Panc1 (cell line): ENCODE measurements at regions not wholly inside any gene's neighbourhood (a gene's known extent, or its start where the extent isn't known, plus 50 kb on each side); places are given as distances from the start of the nearest gene placed in this dataset.

Experiments
- POLR2AphosphoS5 ChIP-seq: IDR thresholded peaks from 2 replicates; pipeline ENCODE4 v1.6.1; 2012; ENCODE audit warnings: mild to moderate bottlenecking, low read depth, low read length, moderate library complexity
- SIN3A ChIP-seq: IDR thresholded peaks from 2 replicates; pipeline ENCODE4 v1.6.1; 2012; ENCODE audit warnings: low read depth, mild to moderate bottlenecking, low read length, moderate library complexity, borderline replicate concordance; ENCODE audit not compliant: insufficient read depth
- TCF7L2 ChIP-seq: IDR thresholded peaks from 2 replicates; pipeline ENCODE4 v1.6.1; 2011; ENCODE audit warnings: mild to moderate bottlenecking, low read depth, low read length, inconsistent platforms
- TF ChIP-seq, protein P1 (sequence below): fragments of 450-650 bp; IDR thresholded peaks from 2 replicates; pipeline ENCODE4 v1.5.1; 2017; ENCODE audit warnings: mild to moderate bottlenecking

DNA sequence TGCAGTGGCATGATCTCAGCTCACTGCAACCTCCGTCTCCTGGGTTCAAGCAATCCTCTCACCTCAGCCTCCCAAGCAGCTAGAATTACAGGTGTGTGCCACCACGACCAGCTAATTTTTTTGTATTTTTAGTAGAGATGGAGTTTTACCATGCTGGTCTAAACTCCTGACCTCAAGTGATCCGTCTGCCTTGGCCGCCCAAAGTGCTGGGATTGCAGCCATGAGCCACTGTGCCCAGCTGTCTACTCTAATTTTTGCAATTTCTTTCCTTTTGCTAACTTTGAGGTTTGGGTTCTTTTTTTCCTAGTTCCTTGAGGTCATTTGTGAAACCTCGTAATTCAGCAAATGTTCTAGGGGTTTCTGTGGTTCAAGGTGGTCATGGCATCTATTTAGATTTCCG lies 63.7 kb upstream of the PRLR start:
- TF ChIP-seq SIN3A: no peak
- TF ChIP-seq, protein P1, sequence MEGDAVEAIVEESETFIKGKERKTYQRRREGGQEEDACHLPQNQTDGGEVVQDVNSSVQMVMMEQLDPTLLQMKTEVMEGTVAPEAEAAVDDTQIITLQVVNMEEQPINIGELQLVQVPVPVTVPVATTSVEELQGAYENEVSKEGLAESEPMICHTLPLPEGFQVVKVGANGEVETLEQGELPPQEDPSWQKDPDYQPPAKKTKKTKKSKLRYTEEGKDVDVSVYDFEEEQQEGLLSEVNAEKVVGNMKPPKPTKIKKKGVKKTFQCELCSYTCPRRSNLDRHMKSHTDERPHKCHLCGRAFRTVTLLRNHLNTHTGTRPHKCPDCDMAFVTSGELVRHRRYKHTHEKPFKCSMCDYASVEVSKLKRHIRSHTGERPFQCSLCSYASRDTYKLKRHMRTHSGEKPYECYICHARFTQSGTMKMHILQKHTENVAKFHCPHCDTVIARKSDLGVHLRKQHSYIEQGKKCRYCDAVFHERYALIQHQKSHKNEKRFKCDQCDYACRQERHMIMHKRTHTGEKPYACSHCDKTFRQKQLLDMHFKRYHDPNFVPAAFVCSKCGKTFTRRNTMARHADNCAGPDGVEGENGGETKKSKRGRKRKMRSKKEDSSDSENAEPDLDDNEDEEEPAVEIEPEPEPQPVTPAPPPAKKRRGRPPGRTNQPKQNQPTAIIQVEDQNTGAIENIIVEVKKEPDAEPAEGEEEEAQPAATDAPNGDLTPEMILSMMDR: no peak
- TF ChIP-seq TCF7L2: no peak
- no peak for TF ChIP-seq POLR2AphosphoS5
